ENCODE measurements at regions not wholly inside any gene's neighbourhood (a gene's known extent, or its start where the extent isn't known, plus 50 kb on each side); places are given as distances from the start of the nearest gene placed in this dataset.

DNA sequence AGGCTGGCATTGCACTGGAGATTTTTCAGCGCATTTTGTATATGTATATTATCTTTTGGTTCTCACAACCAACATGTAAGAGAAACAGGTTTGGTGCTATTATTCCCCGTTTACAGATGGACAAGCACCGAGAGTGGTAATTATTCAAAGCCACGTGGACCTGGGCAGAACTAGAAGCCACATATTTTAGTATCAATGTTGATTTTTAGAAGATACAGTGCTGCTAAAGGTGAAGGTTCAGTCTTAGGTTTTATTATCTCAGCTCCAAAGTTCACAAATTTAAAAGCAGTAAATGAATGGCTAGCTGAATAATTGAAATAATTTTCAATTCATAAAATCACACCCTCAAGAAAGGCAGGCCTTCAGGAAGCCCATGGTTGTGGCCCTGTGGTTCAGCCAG lies 400.6 kb upstream of the ID2 start:
- no peak for DNase-seq

GRCh38 chr2:8281950-8282857 lies 399.7 kb upstream of the ID2 start:
- no peak for DNase-seq

GRCh38 chr2:8282858-8283252 lies 399.0 kb upstream of the ID2 start:
- DNase-seq: no peak

DNA sequence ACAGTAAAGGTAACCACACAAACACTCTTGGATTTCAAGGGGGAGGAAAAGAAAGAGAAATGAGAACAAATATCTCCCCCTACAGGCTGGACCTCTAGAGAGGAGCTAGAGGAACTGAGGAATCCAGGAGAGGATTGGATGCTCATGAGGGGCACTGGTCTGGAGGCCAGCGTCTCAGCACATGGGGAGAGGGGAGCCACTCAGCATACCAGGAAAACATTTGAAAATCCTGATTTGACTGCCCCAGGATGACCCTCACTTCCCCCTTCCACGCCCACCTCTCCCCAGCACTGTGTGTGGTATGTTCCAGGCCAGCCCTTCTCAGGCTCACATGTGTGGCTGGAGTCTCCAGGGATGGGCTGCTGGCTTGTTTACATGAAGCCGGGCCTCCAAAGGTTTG lies 396.8 kb upstream of the ID2 start:
- DNase-seq: no peak

- DNase-seq: no peak
These were observed 396.0 kb upstream of the ID2 start for GRCh38 chr2:8285898-8286297.

GRCh38 chr2:8288206-8288605 lies 393.6 kb upstream of the ID2 start:
- DNase-seq: no peak

DNA sequence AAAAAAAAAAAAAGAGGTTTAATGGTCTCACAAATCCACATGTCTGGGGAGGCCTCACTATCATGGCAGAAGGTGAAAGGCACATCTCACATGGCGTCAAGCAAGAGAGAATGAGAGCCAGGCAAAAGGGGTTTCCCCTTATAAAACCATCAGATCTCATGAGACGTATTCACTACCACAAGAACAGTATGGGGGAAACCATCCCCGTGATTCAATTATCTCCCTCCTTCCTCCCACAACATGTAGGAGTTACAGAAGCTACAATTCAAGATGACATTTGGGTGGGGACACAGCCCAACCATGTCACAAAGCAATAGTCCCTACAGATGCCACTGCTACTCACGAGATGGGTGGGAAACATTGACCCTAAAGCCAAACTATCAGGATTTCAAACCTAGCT lies 392.7 kb upstream of the ID2 start:
- no peak for DNase-seq

DNA sequence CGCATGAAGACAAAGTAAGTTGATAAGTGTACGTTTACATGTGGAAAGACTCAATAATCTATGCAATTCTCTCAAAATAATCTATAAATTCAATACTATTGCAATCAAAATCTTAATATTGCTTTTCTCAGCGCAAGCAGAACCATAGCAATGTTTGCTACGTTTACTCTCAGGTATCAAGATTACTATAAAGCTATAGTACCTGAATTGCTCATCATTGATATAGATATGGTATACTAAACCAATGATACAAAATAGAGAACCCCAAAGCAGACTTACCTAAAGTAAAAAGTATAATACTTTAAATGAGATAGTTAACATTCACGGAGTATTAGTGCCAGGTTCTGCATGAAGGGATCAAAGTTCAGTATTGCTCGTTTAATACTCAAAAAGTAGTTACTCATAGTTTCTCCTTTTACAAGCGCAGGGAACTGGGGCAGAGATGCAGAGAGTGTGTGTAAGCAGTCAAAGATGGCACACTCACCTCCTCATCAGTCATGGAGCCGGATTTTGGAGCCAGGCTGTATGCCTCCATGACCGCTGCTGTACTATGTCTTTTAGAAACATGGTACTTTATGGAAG lies 391.0 kb upstream of the ID2 start:
- DNase-seq: no peak

DNA sequence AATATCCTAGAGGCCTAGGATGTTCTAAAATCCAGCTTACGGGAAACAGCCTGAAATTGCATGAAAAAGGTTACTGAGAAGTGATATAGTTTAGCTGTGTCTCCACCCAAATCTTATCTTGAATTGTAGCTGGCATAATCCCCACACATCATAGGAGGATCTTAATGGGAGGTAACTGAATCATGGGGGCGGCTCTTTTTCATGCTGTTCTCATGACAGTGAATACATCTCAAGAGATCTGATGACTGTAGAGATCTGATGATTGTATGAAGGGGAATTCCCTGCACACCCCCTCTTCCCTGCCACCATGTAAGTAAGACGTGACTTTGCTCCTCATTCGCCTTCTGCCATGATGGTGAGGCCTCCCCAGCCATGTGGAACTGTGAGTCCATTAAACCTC lies 385.6 kb upstream of the ID2 start:
- no peak for DNase-seq

GRCh38 chr2:8297376-8298231 lies 384.3 kb upstream of the ID2 start:
- no peak for DNase-seq

- DNase-seq: no peak
These were observed 383.1 kb upstream of the ID2 start for GRCh38 chr2:8298783-8299182.

- no peak for DNase-seq
These were observed 381.6 kb upstream of the ID2 start for GRCh38 chr2:8300216-8300615.

GRCh38 chr2:8300905-8301304 lies 381.0 kb upstream of the ID2 start:
- no peak for DNase-seq

- DNase-seq: peak; percentile 44
These were observed 378.5 kb upstream of the ID2 start for GRCh38 chr2:8303322-8303832.

- DNase-seq: peak; percentile 13
These were observed 376.8 kb upstream of the ID2 start for GRCh38 chr2:8304821-8305766.

GRCh38 chr2:8306530-8307351 lies 375.1 kb upstream of the ID2 start:
- peak; percentile 32 for DNase-seq

- peak; percentile 4 for DNase-seq
These were observed 374.2 kb upstream of the ID2 start for GRCh38 chr2:8307606-8308180.

DNA sequence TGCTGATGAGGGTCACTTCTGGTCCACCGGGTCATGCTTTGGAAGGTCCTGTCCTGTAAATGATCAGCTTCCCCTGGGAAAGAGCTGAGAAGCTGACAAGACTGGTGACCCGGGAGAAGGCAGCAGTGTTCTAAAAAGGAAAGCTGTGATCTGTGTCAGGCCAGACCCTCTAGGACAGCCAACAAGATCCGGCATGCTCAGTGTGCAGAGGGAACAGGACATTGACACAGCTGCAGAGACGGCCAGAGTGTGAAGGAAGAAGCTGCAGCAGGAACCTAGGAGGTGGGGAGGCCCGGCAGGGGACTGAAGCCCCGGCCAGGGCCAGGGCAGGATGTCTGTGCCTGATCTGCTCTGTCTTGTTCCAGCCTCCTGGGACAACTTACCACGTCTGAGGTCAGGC lies 372.7 kb upstream of the ID2 start:
- peak; percentile 39 for DNase-seq

GRCh38 chr2:8310557-8311455 lies 371.1 kb upstream of the ID2 start:
- DNase-seq: peak; percentile 29

GRCh38 chr2:8312221-8312620 lies 369.6 kb upstream of the ID2 start:
- no peak for DNase-seq
